ENCODE measurements at regions not wholly inside any gene's neighbourhood (a gene's known extent, or its start where the extent isn't known, plus 50 kb on each side); places are given as distances from the start of the nearest gene placed in this dataset.

GRCh38 chr16:58958749-58959148 is 224.6 kb upstream of the GOT2 start:
- TF ChIP-seq TCF7L2 (IDR thresholded peaks at IDR 0.05; ENCODE audit: low read depth, low read length) (no peak), CTCF (IDR thresholded peaks at IDR 0.05) (no peak), SIN3A (IDR thresholded peaks at IDR 0.05; ENCODE audit: borderline replicate concordance, insufficient read depth, low read depth, low read length) (no peak)

Data from Panc1 (cell line).